GM18867 (cell line): ENCODE measurements at regions not wholly inside any gene's neighbourhood (a gene's known extent, or its start where the extent isn't known, plus 50 kb on each side); places are given as distances from the start of the nearest gene placed in this dataset.
"Not testable (repeated sequence)": the region's sequence is repeated elsewhere in the genome, so short reads cannot be mapped to it uniquely, and the experiment has no call there.

Source experiments
- ATAC-seq: cut with Tn5 transposase; IDR thresholded peaks from one replicate; pipeline ENCODE4 v1.9.1; 2021; ENCODE audit warnings: mild to moderate bottlenecking, moderate library complexity; ENCODE audit not compliant: unreplicated experiment

DNA sequence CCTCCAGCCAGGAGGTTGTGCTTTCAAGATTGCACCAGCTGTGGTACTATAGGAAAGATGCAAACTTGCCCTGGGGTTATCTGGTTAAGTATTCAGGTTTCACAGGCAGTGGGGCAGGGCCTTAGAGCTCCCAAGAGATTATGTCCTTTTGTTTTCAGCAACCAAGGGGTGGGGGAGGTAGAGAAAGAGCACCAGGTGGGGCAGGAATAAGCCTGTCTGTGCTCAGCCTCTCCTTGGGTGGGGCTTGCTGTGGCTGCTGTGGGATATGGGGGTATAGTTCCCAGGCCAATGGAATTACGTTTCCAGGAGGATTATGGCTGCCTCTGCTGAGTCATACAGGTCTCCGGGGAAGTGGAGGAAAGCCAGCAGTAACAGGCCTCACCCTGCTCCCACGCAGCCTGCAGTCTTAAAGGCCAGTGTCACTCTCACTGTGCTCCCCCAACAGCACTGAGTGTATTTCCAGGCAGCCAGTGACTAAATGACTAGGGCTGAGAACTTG lies 508.6 kb downstream of the RWDD3 start:
- ATAC-seq = peak; percentile 84

DNA sequence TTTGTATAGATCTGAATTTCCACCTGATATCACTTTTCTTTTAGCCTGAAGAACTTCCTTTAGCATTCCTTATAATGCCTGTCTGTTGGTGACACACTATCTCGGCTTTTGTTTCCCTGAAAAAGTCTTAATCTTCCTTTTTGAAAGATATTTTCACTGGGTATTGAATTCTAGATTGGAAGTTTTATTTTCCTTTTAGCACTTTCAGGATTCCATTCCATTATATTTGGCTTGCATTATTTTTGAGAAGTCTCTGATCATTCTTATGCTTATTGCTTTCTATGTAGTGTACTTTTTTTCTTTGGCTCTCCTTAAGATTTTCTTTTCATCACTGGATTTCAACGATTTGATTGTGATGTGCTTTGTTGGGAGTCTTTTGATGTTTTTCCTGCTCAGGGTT lies 510.7 kb downstream of the RWDD3 start:
- ATAC-seq = no peak

DNA sequence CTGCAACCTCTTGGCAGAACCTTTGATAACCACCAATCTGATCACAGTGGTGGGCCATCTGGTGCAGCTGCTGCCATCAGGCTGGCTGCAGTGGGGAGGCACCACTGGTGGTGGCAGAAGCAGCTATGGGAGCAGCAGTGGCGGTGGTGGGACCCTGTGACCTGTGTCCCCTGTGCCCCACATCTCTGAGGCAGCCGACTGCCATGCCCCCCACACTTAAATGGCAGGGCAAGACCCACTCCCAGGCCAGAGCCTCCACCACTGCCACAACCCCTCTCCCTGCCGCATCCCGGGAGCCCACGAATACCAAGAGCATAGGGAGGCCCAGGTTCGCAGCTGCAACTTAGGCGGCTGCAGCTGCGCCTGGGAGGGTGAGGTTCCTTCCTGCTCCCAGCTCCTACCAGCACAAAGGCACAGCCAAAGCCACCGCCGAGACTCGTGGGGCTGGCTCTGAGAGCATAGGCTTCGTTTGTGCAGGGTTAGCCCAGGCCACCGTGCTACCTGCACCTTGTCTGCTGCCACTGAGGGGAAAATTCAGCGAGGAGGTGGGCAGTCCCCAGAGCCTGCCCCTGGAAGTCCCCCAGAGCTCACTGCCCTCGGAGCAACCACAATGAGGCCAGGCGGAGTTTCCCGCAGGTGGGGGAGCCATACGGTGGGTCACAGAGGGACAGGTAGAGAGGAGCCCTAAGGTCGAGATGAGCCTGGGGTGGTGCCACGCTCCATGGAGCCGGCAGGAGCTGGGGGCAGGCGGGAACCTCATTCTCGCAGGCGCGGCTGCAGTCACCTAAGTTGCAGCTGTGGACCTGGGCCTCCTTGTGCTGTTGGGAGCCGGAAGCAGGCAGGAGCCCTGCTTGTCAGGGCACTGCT lies 518.7 kb downstream of the RWDD3 start:
- no peak for ATAC-seq

DNA sequence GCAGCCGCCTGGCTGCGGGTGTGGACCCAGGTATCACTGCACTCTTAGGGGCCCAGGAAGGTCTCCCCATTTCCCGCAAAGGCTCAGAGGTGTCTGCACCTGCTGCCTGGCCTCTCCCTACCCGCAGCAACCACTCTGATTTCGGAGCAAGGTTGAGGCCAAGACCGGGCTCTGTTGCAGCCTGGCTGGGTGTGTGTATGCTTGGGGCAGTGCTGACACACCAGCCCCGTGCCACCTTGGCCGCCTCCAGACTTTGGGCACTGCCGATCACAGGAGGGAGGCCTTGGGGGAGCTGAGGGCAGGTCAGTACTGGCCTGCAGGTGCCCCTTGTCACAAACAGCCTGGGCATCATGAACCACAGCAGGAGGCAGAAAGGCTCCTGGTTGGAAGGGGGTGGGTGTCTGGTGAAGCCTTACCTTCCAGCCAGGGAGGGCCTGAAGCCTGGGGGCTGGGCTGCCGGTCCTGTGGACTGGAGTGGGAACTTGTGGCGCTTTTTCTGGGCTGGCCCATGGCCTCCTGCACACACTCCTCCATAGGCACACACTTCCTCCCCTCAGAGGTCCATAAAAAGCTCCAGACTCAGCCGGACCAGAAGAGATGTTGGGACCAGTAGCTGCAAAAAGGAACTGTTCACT lies 519.5 kb downstream of the RWDD3 start:
- ATAC-seq = no peak

DNA sequence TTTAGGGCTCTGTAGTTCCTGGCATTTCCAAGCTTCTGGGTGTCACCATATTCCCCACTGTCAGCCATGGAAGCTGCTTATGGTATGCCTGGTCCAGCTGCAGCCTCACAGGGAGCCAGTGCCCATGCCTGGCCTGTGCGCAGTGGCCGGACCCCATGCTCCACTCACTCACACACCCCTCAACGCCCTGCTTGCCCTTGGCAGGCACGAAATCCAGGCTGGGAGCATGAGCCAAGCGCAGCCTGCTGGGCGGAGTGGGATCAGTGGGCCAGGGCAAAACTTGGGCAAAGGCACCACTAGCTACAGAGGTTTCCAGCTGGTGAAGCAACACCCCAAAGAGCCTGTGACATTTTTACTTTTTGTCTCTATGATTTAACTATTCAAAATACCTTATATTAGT lies 520.4 kb downstream of the RWDD3 start:
- ATAC-seq = no peak

DNA sequence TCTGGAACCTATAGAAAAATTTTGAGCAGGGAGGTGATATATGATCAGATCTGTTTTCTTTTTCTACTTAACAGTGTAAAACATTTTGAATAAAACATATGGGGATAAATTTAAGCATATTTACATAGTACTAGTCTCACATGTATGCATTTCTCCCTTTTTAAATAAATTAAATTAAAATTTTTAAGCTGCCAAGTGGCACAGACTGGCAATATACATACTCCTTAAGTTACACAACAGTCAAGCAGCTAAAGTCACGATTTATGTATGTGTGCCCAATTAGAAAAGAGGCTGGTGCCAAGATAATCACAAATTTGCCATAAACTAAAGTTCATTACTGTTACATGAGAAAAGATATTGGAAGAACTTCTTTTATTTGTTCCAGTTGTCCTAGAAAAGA lies 532.0 kb downstream of the RWDD3 start:
- ATAC-seq = no peak

DNA sequence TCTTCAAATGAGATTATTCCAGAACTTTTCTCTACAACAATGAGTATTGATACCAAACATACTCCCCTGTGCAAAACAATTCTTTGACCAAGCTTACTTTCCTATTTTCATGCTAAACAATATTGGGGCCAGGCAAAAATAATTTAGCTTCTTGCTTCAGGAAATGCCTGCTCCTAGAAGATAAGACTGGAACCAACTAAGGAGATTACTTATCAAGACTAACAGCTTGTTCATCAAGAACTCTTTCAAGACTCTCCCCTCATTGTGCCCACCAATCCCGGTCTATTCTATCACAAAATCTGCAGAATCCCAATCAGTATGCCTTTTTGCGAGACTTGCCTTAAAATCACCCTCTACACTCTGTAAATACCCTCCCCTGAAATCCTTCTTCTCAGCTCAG lies 536.6 kb downstream of the RWDD3 start:
- ATAC-seq = no peak

DNA sequence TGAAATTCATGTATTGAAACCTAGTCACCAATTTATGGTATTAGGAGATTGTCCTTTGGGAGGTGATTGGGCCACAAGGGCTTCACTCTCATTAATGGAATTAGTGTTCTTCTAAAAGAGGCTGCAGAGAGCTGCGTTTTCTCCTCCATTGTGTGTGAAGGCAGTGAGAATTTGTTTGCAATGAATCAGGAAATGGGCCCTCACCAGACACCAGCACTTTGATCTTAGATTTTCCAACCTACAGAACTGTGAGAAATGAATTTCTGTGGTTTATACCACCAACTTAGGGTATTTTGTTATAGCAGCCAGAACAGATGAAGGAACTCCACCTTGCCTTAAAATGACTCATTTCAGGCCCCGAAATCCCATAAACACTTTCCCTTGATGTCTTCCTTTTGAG lies 544.2 kb downstream of the RWDD3 start:
- no peak for ATAC-seq

DNA sequence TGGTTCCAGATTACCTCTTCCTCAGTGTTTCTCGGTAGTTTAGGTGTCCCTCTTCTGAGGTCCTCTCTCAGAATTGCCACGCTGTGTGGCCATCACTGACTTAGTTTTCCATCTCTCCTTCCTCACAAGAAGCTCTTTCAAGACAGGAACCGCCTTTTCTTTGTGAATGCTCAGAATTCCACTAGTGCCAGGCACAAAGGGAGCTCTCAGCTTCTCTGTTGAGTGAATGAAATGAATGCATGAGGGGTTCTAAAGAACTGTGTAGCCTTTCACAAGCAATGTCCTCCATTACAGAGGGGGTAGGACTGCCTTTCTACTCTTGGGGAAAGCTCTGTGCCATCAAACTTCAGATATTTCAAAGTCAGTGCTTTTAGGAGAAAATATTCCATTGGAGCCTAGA lies 546.8 kb downstream of the RWDD3 start:
- ATAC-seq = no peak

DNA sequence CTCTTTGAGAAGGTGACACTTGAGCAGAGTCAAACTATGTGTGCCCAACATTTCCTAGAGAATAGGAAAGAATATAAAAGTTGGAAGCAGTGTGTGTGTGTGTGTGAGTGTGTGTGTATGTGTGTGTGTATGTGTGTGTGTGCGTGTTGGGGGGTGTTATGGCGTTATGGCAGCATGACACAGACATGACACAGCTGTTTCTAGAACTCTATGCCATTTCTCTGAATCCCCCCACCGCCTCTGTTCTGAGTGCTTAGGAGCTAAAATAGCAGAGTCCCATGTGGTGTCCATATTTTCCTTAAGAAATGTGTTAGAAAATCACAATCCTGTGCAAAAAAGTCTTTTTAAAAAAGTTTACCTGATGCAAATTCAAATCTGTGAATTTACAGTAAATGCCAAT lies 556.1 kb downstream of the RWDD3 start:
- no peak for ATAC-seq

DNA sequence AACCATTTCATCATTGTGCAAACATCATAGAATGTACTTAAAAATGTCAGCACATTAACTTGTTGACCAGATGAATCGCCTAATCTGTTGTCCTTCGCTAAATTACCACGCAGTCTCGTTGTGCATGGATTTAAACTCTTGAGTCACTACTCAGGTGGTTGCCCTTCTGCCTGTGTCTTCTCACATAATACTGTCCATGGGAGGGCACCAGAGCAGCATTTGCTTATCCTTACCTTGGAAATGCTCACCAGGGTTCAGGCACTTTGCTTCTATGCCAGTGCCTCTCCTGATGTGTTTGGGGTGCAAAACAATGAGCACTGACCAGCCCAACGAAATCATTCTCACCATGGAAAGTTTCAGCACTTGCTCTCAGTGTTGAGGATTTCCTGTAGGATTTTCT lies 559.9 kb downstream of the RWDD3 start:
- ATAC-seq = no peak

DNA sequence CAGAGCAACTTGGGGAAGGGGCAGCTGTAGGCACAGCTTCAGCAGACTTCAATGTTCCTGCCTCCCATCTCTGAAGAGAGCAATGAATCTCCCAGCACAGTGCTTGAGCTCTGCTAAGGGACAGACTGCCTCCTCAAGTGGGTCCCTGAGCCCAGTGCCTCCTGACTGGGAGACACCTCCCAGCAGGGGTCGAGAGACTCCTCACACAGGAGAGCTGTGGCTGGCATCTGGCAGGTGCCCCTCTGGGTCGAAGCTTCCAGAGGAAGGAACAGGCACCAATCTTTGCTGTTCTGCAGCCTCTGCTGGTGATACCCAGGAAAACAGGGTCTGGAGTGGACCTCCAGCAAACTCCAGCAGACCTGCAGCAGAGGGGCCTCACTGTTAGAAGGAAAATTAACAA lies 563.8 kb downstream of the RWDD3 start:
- ATAC-seq = not testable (repeated sequence)

DNA sequence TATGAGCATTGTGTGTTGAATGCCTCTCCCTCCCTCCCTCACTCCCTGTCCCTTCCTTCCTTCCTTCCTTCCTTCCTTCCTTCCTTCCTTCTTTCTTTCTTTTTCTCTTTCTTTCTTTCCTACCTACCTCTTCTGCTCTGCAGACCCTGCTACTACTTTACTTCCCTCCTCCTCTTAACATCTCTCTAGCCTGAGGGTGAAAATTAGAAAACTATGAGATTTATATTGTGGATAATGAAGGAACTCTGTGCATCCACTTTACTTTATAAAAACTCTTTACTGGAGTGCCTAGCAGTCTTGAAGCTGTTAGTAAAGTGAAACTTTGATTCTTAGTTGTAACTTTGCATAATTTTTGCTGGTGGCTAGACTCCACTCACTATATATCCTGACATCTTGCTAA lies 572.2 kb downstream of the RWDD3 start:
- ATAC-seq = no peak

DNA sequence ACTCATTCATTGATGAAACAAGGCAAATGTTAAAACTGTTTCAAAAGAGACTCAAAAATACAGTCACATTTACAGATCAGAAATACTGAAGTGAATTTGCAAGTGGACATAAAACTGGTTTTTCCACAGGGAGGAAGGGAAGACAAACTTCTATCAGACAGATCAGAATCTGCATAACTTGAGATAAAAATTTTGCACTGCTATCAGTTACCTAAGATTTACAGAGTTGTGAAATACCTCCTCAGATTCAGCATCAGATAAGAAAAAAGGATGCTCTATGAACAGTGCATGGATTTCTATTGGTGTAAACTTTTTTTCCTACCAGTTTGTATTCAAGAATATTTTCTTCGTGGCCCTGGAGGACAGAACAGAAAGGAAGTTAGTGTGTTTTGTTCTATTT lies 575.4 kb downstream of the RWDD3 start:
- no peak for ATAC-seq

DNA sequence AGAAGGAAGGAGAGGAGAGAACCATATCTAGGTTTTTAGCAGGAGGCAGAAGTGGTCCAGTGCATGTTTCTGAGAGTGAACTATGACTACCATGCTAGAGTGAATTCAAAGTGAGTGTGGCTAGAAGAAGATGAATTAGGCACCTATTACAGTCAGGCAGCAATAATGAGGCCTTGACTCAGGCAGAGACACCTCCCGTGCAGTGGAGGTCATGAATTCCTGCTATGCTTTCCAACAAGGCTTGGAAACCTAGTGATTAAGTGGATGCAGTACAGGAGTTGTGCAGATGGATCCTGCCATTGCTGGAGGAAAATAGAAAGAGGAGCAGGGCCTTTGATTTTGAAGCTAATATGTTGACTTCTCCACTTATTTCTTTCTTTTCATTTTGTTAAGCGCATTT lies 581.5 kb downstream of the RWDD3 start:
- ATAC-seq = no peak

DNA sequence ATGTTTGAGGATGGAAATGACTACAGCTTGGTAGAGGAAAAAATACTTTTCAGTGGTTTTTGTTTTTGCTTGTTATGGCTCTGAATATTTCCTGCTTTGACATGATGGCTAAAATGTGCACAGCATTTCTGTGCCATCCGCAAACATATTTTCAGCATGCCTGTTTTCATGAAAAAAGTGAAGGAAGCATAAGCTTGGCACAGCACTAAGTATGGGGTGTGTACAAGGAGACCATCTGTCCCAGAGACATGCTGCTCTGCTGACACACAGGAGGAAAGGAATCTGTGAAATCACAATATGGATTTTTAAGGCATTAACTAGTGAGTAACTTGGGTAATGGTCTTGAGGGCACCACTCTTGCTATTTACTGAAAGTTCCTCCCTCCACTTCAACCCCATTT lies 595.5 kb downstream of the RWDD3 start:
- no peak for ATAC-seq

DNA sequence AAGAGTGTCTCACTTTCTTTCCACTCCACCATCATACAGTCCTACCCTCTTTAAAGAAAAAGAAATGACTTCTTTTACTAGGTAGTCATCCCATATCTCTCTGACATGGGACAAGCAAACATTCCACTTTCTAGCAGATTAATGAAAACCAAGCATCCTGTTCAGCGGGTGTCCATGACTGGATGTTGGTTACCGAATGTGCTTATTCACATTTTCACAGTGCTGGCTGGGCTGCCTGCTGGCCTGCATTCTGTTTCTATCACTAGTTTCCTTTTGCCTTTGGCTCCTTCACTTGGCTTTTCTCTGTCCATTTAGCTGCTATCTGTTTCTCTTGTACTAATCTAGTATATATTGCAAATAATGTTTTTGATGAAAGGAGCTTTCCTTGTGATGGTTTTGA lies 598.4 kb downstream of the RWDD3 start:
- ATAC-seq = no peak

DNA sequence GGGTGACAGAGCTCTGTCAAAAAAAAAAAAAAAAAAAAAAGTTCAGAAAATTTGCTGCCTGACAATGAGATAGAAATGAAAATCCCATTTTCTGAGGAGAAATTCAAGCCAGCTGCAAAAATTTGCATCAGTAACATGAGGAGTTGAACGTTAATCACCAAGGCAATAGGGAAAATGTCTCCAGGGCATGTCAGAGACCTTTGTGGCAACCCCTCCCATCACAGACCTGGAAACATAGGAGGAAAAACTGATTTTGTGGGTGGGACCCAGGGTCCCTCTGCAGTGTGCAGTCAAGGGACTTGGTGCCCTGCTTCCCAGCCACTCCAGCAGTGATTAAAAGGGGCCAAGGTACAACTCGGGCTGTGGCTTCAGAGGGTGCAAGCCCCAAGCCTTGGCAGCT lies 615.4 kb downstream of the RWDD3 start:
- no peak for ATAC-seq

DNA sequence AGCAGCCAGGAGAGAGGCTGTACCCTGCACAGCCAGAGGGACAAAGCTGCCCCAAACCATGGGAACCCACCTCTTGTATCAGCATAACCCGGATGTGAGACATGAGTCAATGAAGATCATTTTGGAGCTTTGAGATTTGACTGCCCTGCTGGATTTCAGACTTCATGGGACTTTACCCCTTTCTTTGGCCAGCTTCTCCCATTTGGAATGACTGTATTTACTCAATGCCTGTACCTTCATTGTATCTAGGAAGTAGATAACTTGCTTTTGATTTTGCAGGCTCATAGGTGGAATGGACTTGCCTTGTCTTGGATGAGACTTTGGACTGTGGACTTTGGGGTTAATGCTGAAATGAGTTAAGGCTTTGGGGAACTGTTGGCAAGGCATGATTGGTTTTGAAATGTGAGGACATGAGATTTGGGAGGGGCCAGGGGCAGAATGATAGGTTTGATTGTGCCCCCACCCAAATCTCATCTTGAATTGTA lies 616.2 kb downstream of the RWDD3 start:
- ATAC-seq = no peak

DNA sequence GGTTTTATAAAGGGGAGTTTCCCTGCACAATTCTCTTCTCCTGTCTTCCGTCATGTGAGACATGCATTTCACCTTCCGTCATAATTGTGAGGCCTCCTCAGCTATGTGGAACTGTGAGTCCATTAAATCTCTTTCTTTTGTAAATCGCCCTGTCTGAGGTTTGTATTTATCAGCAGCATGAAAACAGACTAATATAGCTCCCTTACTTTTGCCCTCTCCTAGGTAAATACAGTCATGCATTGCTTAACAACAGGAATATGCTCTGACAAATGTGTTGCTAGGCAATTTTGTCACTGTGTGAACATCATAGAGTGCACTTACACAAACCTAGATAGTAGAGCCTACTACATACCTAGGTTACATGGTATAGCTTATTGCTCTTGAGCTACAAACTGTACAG lies 616.8 kb downstream of the RWDD3 start:
- ATAC-seq = no peak

DNA sequence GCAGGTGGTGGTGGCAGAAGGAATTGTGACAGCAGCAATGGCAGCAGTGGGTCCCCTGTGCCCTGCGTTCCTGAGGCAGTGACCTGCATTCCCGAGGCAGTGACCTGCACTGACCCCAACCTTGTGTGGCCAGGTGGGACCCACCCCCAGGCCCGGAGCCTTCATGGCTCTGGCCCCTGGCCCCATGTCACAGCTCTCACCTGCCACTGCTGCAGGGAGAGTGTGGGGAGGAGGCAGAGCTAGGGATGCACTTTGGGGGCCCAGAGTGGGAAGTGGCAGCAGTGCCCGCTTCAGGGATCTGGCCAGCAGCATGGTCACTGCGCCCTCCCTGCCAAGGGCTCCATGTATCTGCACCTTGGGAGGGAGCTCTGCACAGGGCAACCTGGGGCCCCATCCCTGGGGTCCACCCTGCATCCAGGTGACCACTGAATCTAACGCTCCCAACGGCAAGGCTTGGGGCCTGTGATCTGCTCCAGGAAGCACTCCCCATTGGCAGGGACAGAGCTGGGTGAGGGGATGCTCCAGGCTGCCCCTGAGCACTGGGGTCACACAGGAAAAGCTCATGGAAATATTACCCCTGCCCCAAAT lies 618.6 kb downstream of the RWDD3 start:
- no peak for ATAC-seq

DNA sequence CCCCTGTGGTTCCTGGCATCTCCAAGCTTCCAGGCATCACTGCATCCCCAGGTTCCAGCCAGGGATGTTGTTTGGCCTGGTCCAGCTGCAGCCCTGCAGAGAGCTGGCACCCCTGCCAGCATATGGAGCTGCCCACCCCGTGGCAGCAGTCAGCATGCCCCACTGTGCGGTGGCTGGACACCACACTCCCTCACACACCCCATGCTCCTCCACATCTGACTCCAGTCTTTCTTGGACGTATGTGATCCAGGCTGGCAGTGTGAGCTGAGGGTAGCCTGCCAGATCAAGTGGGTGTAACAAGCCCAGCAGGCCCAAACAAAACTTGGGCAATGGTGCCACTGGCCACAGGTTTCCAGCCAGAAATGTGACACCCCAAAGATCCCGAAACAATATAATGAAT lies 620.4 kb downstream of the RWDD3 start:
- no peak for ATAC-seq
